HG03066 (cell line): ENCODE measurements at regions not wholly inside any gene's neighbourhood (a gene's known extent, or its start where the extent isn't known, plus 50 kb on each side); places are given as distances from the start of the nearest gene placed in this dataset.

Experiments
- ATAC-seq: cut with Tn5 transposase; IDR thresholded peaks from one replicate; pipeline ENCODE4 v1.9.1; 2021; ENCODE audit warnings: low read depth; ENCODE audit not compliant: unreplicated experiment

GRCh38 chr10:65808687-65809333 lies 1117.0 kb upstream of the LRRTM3 start:
- no peak for ATAC-seq

- ATAC-seq: no peak
Measured at GRCh38 chr10:65811931-65812525, 1113.8 kb upstream of the LRRTM3 start.

GRCh38 chr10:65816536-65816935 lies 1109.3 kb upstream of the LRRTM3 start:
- ATAC-seq: no peak

GRCh38 chr10:65818990-65819389 lies 1106.8 kb upstream of the LRRTM3 start:
- no peak for ATAC-seq

- ATAC-seq: no peak
Measured at GRCh38 chr10:65827359-65827758, 1098.5 kb upstream of the LRRTM3 start.

- ATAC-seq: no peak
Measured at GRCh38 chr10:65838811-65839210, 1087.0 kb upstream of the LRRTM3 start.

DNA sequence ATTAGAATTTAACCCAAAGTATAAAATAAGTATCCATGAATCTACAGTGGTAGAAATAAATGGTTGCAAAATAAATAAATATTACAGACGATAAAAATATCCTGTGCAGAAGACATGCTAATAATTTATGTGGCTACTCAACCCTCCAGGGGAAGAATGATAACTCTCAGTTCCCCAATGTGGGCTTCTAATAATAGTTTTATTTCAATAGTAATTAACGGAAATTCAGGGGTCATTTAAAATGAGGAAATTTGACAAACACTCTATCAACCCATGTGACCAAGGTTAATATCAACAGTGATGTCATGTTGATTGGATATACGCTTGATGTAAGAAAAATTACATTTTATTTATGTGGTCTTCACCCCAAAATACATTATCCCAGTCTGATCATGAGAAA lies 1082.6 kb upstream of the LRRTM3 start:
- no peak for ATAC-seq

DNA sequence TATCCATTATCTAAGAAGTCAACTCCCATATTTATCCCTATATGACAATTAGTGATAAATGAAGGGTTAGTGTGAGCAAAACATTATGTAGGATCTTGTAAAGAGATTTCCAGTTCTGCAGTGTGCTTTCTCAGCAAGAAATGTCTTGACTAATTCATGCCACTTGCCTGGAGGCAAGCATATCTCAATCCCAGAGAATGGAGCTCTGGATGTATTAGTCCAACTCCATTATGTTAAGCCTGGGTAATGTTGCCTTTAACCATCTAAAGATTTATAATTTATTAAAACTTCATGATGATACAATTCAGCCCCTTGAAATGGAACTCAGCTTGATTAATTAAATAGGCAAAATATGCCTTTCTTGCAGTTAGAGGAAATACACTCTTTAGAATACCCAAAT lies 1079.9 kb upstream of the LRRTM3 start:
- no peak for ATAC-seq

- ATAC-seq: no peak
Measured at GRCh38 chr10:65846541-65846940, 1079.3 kb upstream of the LRRTM3 start.

DNA sequence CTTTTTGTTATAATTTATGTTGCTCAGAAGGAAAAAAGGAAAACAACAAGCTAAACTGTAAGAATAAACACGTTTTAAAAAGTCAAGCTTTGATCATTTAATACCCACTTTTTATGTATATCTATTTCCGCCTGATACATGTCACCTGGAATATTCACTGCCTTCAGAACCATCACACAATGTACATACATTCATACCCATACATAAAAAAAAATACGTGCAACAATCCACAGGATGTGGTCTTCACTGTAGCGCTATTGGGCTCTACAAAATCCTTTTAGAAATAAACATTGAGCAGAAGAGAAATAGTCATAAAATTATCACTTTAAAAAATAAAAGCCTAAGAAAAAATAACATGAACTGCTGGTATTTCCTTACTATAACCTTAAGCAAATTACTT lies 1078.9 kb upstream of the LRRTM3 start:
- ATAC-seq: no peak

DNA sequence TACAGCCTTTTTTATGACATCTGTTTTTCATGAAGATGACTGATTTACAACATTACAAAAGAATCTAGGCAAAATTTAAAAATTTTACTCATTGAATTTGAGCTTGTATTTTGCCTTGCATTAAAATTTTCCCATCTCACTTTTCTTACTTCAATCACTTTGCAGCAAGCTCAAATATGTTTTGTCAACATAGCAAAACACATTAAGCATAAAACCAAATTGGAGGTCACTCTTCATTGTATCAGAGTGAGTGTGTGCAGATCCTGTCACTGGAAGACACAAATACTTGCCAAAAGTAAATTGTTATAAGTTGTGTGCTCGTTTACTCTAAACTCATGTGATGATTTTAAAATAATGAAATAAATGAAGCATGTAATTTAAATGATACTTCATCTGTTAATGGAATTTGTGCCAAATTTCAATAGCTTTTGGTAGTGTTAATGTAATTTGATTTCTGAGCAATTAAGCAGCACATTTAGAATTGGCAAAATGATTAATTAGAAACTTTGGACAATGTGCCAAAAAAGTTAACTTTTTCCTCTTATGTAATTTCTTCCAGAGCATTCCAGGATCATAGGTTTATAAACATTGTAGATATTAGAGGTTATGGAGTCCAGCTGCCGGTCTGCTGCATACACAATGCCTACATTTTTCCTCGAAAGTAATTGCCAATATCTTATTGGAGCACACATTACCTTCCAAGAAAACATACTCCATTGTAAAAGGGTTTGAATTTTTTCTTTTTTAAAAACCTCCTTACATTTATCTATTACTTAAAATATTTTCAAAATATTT lies 1078.2 kb upstream of the LRRTM3 start:
- no peak for ATAC-seq

- no peak for ATAC-seq
Measured at GRCh38 chr10:65858841-65859240, 1067.0 kb upstream of the LRRTM3 start.

- no peak for ATAC-seq
Measured at GRCh38 chr10:65861249-65861648, 1064.6 kb upstream of the LRRTM3 start.
